Neuronal stem cell (in vitro differentiated cells): ENCODE measurements at regions not wholly inside any gene's neighbourhood (a gene's known extent, or its start where the extent isn't known, plus 50 kb on each side); places are given as distances from the start of the nearest gene placed in this dataset.

Source experiments
- DNase-seq: peaks from one replicate; pipeline ENCODE4 v3.0.0-alpha.2; 2013; ENCODE audit warnings: low spot score
- H2AFZ ChIP-seq: one replicate; pipeline ENCODE4 v1.6.1; 2013; ENCODE audit warnings: mild to moderate bottlenecking, low read length, inconsistent platforms
- H2AK5ac ChIP-seq: 2 replicates; pipeline ENCODE4 v1.6.1; 2013; ENCODE audit warnings: low read depth, mild to moderate bottlenecking, inconsistent platforms, low read length, moderate library complexity, mixed read lengths
- H2BK120ac ChIP-seq: 2 replicates; pipeline ENCODE4 v1.6.1; 2013; ENCODE audit warnings: low read depth, mild to moderate bottlenecking, inconsistent platforms, low read length, moderate library complexity, mixed read lengths
- H2BK12ac ChIP-seq: one replicate; pipeline ENCODE4 v1.6.1; 2013; ENCODE audit warnings: low read length, inconsistent platforms
- H2BK15ac ChIP-seq: 2 replicates; pipeline ENCODE4 v1.6.1; 2013; ENCODE audit warnings: mild to moderate bottlenecking, low read length, inconsistent platforms, mixed read lengths
- H2BK5ac ChIP-seq: one replicate; pipeline ENCODE4 v1.6.1; 2013; ENCODE audit warnings: inconsistent platforms, mild to moderate bottlenecking, low read length, moderate library complexity
- H3K14ac ChIP-seq: one replicate; pipeline ENCODE4 v1.6.1; 2013; ENCODE audit warnings: low read length, inconsistent platforms
- H3K18ac ChIP-seq: 2 replicates; pipeline ENCODE4 v1.6.1; 2013; ENCODE audit warnings: low read length, inconsistent platforms
- H3K23ac ChIP-seq: 2 replicates; pipeline ENCODE4 v1.6.1; 2013; ENCODE audit warnings: low read depth, mild to moderate bottlenecking, mixed read lengths, low read length, inconsistent platforms; ENCODE audit not compliant: poor library complexity
- H3K27ac ChIP-seq: replicated peaks from 3 replicates; pipeline ENCODE4 v1.5.1; 2013; ENCODE audit warnings: low read length, inconsistent platforms
- H3K27me3 ChIP-seq, 3 experiments: 2 replicates each; pipeline ENCODE4 v1.6.1; 2013; ENCODE audit warnings: low read length in 3 of 3, mild to moderate bottlenecking in 2 of 3, inconsistent platforms in 1 of 3, low read depth in 1 of 3, mixed read lengths in 1 of 3, moderate library complexity in 1 of 3; ENCODE audit not compliant: control insufficient read depth in 3 of 3, insufficient read depth in 3 of 3
- H3K36me3 ChIP-seq, 2 donors: replicated peaks in 1 of 2; 2 replicates each; pipeline ENCODE4 v1.6.1; 2013; ENCODE audit warnings: low read length in 2 of 2; ENCODE audit not compliant: control insufficient read depth in 2 of 2, insufficient read depth in 2 of 2
- H3K4ac ChIP-seq: 2 replicates; pipeline ENCODE4 v1.6.1; 2013; ENCODE audit warnings: inconsistent platforms, mild to moderate bottlenecking, low read length, moderate library complexity
- H3K4me1 ChIP-seq, 2 donors: 1 replicate in 1 of 2; 2 replicates in 1 of 2; pipeline ENCODE4 v1.6.1; 2013; ENCODE audit warnings: low read length in 2 of 2, low read depth in 1 of 2; ENCODE audit not compliant: control insufficient read depth in 2 of 2, insufficient read depth in 1 of 2
- H3K4me2 ChIP-seq: one replicate; pipeline ENCODE4 v1.6.1; 2013; ENCODE audit warnings: mild to moderate bottlenecking, low read length, inconsistent platforms; ENCODE audit not compliant: insufficient read depth, poor library complexity, severe bottlenecking
- H3K4me3 ChIP-seq, 2 donors: 2 replicates each; pipeline ENCODE4 v1.5.1; 2013; ENCODE audit warnings: low read length in 2 of 2, mild to moderate bottlenecking in 2 of 2, inconsistent platforms in 1 of 2, moderate library complexity in 1 of 2
- H3K79me1 ChIP-seq: one replicate; pipeline ENCODE4 v1.6.1; 2013; ENCODE audit warnings: low read depth, mild to moderate bottlenecking, inconsistent platforms, low read length, moderate library complexity
- H3K9ac ChIP-seq: one replicate; pipeline ENCODE4 v1.6.1; 2013; ENCODE audit warnings: mild to moderate bottlenecking, low read depth, low read length, inconsistent platforms; ENCODE audit not compliant: poor library complexity
- H3K9me3 ChIP-seq, 2 donors: replicated peaks in 1 of 2; 2 replicates each; pipeline versions ENCODE3 to v1.6.1; 2013; ENCODE audit warnings: low read length in 2 of 2, mild to moderate bottlenecking in 2 of 2, inconsistent platforms in 1 of 2, low read depth in 1 of 2, mixed read lengths in 1 of 2, moderate library complexity in 1 of 2; ENCODE audit not compliant: control insufficient read depth in 2 of 2, insufficient read depth in 1 of 2
- H4K8ac ChIP-seq: one replicate; pipeline ENCODE4 v1.6.1; 2013; ENCODE audit warnings: low read depth, mild to moderate bottlenecking, inconsistent platforms, low read length, moderate library complexity
- H4K91ac ChIP-seq: one replicate; pipeline ENCODE4 v1.6.1; 2013; ENCODE audit warnings: low read length, low read depth, mild to moderate bottlenecking, inconsistent platforms; ENCODE audit not compliant: poor library complexity
- WGBS, 2 donors: extraction: QIAGEN DNeasy Blood & Tissue Kit; methylation state at CpG; one replicate each; pipeline ENCODE4 v1.1.7; 2013; ENCODE audit warnings: missing lambda C conversion rate in 2 of 2, mixed read lengths in 1 of 2; ENCODE audit not compliant: insufficient read length in 2 of 2, insufficient replicate concordance in 1 of 2; ENCODE audit errors: extremely low coverage in 2 of 2; 5-methylcytosine and 5-hydroxymethylcytosine counted together

DNA sequence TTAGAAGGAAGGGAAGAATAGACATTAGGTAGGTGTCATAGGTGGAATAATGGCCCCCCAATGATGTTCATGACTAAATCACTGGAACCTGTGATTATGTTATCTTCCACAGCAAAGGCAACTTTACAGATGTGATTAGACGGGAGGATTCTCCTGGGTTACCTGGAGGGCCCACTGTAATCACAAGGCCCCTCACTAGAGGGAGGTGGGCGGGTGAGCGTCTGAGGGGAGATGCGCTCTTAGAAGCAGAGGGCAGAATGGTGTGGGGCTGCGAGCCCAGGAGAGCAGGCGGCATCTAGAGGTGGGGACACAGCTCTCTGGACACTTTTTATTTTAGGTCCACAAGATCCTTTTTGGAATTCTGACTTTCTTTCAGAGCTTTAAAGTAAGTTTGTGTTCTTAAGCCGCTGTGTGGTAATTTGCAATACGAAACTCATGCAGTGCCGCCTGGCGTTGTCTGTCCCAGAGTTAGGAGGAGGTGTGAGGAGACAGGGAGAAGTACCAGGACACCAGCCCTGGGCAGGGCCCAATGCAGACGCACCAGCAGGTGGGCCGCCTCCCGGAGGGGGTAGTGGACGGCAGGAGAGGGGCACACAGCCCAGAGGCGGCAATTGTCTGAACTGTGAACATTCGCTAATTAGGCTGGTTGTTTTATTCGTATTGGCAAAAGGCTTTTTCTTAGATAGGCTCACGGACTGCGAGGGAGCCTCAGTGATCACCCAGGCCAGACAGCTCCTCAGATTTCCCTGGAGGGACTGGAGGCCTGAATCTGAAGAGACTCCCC lies 51.1 kb upstream of the FANCC start:
- Histone ChIP-seq H3K4me2 (no peak overlapping the region), H3K79me1 (no peaks in the 10 kb centered on the region), H2BK12ac (no peak overlapping the region), H3K36me3 (no peaks in the 10 kb centered on the region), H4K8ac (no peak overlapping the region), H4K91ac (no peak overlapping the region), H2BK120ac (no peak overlapping the region), H3K27ac (no peak overlapping the region), H2AFZ (no peak overlapping the region), H3K4me1 (peaks cover 5 to 8% of the 10 kb centered on the region in 2 donors), H2BK15ac (no peak overlapping the region), H3K9me3 (peaks cover 0 to 2% of the 10 kb centered on the region in 2 donors), H3K18ac (no peak overlapping the region), H2BK5ac (no peak overlapping the region), H3K14ac (peak overlapping the region; percentile 21), H3K27me3 (no peaks in the 10 kb centered on the region), H2AK5ac (peak overlapping the region; percentile 72), H3K4ac (no peak overlapping the region), H3K9ac (no peak overlapping the region), H3K4me3 (no peak overlapping the region), H3K23ac (no peak overlapping the region)
- no peak for DNase-seq
- no CpG with 5 or more reads among the region's 19 CpGs for WGBS, 2 donors
